Esophagus muscularis mucosa (tissue), 4 donors: ENCODE measurements at regions not wholly inside any gene's neighbourhood (a gene's known extent, or its start where the extent isn't known, plus 50 kb on each side); places are given as distances from the start of the nearest gene placed in this dataset.

Source experiments
- DNase-seq: peaks from one replicate; pipeline ENCODE4 v3.0.0-alpha.2; 2017; ENCODE audit errors: extremely low spot score
- H3K27ac ChIP-seq, 4 donors: fragments of 200-600 bp; sonication (generic); replicated peaks in 1 of 4; 1 replicate in 3 of 4; 2 replicates in 1 of 4; pipeline ENCODE4 v1.5.1; 2016 to 2019; ENCODE audit warnings: mild to moderate bottlenecking in 1 of 4
- H3K27me3 ChIP-seq, 4 donors: fragments of 200-600 bp; sonication (generic); one replicate each; pipeline versions ENCODE4 v1.5.1 to v1.6.0; 2016 to 2019
- H3K36me3 ChIP-seq, 4 donors: fragments of 200-600 bp; sonication (generic); one replicate each; pipeline ENCODE4 v1.5.1; 2016 to 2019
- H3K4me1 ChIP-seq, 4 donors: fragments of 200-600 bp; sonication (generic); one replicate each; pipeline ENCODE4 v1.5.1; 2016 to 2019
- H3K4me3 ChIP-seq, 4 donors: fragments of 200-600 bp; sonication (generic); 1 replicate in 2 of 4; 2 replicates in 2 of 4; pipeline ENCODE4 v1.5.1; 2016 to 2019; ENCODE audit warnings: mild to moderate bottlenecking in 4 of 4, moderate library complexity in 1 of 4
- H3K9me3 ChIP-seq, 4 donors: fragments of 200-600 bp; sonication (generic); 1 replicate in 3 of 4; 2 replicates in 1 of 4; pipeline ENCODE4 v1.5.1; 2016 to 2019
- EP300 ChIP-seq: sonication (generic); formaldehyde crosslinking; IDR thresholded peaks from one replicate; pipeline ENCODE4 v1.6.1; 2017; ENCODE audit warnings: antibody characterized with exemption
- POLR2A ChIP-seq: fragments of 450-650 bp; IDR thresholded peaks from one replicate; pipeline ENCODE4 v1.6.1; 2017; ENCODE audit warnings: antibody characterized with exemption, moderate library complexity, mild to moderate bottlenecking, low read depth
- POLR2AphosphoS5 ChIP-seq, 2 donors: sonication (generic); formaldehyde crosslinking; IDR thresholded peaks; one replicate each; pipeline ENCODE4 v1.6.1; 2017; ENCODE audit warnings: antibody characterized with exemption in 2 of 2
- WGBS: methylation state at CpG from one replicate; pipeline ENCODE4 v1.1.5; 2018; 5-methylcytosine and 5-hydroxymethylcytosine counted together
- intact Hi-C: fragments of 100-400 bp; cut with DNase I; formaldehyde crosslinking; loops from one replicate; pipeline ENCODE4 v1.15.1; 2023
- TF ChIP-seq, protein P1 (sequence below), 3 experiments: fragments of 200-600 bp in 2 of 3; fragments of 450-650 bp in 1 of 3; sonication (generic) in 2 of 3; IDR thresholded peaks; one replicate each; pipeline ENCODE4 v1.5.1; 2017 to 2019; ENCODE audit warnings: antibody characterized with exemption in 3 of 3, mild to moderate bottlenecking in 2 of 3, moderate library complexity in 1 of 3

DNA sequence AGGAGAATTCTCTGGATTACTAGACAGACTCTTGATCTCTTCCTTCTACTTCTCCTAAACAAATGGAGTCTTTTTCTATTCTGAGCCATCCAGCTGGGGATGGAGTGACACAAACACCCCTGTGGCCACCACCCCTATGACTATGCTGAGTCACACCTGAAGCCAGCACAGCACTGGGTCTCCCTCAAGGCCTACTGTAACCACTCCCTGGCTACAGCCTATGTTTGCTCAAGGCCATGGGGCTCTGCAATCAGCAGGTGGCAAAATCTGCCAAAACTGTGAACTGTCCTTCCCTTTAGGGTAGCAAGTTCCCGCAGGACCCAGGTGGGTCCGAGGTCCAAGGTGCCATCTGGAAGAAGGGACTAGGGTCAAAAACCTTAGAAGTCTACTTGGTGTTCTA lies 132.3 kb downstream of the TINAG start:
- Histone ChIP-seq H3K9me3 (no peaks in the 10 kb centered on the region), H3K27me3 (no peaks in the 10 kb centered on the region), H3K27ac (no peak overlapping the region), H3K36me3 (no peaks in the 10 kb centered on the region), H3K4me1 (no peaks in the 10 kb centered on the region), H3K4me3 (no peak overlapping the region)
- TF ChIP-seq POLR2AphosphoS5 (IDR thresholded peaks at IDR 0.05) (no peak), EP300 (no peak), POLR2A (no peak)
- TF ChIP-seq, protein P1, sequence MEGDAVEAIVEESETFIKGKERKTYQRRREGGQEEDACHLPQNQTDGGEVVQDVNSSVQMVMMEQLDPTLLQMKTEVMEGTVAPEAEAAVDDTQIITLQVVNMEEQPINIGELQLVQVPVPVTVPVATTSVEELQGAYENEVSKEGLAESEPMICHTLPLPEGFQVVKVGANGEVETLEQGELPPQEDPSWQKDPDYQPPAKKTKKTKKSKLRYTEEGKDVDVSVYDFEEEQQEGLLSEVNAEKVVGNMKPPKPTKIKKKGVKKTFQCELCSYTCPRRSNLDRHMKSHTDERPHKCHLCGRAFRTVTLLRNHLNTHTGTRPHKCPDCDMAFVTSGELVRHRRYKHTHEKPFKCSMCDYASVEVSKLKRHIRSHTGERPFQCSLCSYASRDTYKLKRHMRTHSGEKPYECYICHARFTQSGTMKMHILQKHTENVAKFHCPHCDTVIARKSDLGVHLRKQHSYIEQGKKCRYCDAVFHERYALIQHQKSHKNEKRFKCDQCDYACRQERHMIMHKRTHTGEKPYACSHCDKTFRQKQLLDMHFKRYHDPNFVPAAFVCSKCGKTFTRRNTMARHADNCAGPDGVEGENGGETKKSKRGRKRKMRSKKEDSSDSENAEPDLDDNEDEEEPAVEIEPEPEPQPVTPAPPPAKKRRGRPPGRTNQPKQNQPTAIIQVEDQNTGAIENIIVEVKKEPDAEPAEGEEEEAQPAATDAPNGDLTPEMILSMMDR (IDR thresholded peaks at IDR 0.05) = no peak
- DNase-seq = no peak
- intact Hi-C loops = no loop called here
- 100% methylated on average over 2 of the region's 2 CpGs for WGBS

DNA sequence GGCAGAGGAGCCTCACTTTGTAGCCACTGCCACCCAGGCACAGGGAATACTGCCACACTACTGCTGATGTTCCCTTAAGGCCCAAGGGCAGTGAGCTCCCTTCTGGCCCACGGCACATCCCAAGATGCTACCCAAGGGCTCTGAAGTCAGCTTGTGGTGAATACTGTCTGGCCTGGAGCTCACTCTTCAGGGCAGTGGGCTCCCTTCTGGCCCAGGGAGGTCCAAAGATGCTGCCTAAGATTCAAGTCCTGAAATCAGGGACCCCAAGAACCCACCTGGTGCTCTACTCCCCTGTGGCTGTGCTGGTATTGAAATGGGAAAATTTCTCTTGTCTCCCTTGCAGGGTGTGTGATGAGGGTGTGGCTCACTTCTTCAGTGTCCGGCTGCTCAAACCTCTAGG lies 132.8 kb downstream of the TINAG start:
- no peak for DNase-seq
- intact Hi-C loops = no loop called here
- H3K27me3 ChIP-seq = no peaks in the 10 kb centered on the region
- H3K4me1 ChIP-seq = no peaks in the 10 kb centered on the region
- H3K4me3 ChIP-seq = no peak overlapping the region
- TF ChIP-seq, protein P1 (IDR thresholded peaks at IDR 0.05) = no peak
- TF ChIP-seq POLR2A = no peak
- no peaks in the 10 kb centered on the region for H3K9me3 ChIP-seq
- no peaks in the 10 kb centered on the region for H3K36me3 ChIP-seq
- WGBS = 83% methylated on average over 2 of the region's 2 CpGs
- no peak overlapping the region for H3K27ac ChIP-seq

DNA sequence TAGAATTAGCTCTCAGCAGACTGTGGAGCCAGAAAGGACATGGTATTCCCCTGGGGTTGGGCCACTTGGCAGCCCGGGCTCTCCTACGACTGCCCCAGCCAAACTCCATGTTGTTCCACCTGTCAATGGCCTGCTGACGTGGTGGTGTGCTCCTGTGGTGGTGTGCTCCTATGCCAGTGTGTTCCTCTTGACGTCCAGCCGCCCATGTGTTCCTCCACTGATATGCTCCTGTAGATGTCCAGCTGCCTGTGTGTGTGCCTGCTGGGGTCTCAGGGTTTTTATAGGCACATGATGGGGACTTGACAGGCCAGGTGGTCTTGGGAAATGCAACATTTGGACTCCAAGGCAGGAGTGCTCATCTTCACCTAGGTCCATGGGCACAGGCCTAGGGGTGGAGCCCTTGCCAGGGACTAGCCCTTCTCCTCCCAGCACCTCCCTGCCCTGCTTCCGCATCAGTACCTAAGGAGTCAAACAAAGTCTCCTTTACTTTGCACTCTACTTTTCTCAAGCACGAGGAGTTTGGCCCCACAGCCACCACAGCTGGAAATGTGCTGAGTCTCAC lies 133.5 kb downstream of the TINAG start:
- Histone ChIP-seq H3K9me3 (no peaks in the 10 kb centered on the region), H3K27me3 (no peaks in the 10 kb centered on the region), H3K36me3 (no peaks in the 10 kb centered on the region), H3K27ac (no peak overlapping the region), H3K4me1 (no peaks in the 10 kb centered on the region), H3K4me3 (no peak overlapping the region)
- intact Hi-C loops = no loop called here
- WGBS = 86% methylated on average over 5 of the region's 7 CpGs
- DNase-seq = no peak
- TF ChIP-seq, protein P1 (IDR thresholded peaks at IDR 0.05) = no peak
- TF ChIP-seq EP300 (no peak), POLR2AphosphoS5 (IDR thresholded peaks at IDR 0.05) (no peak), POLR2A (no peak)

DNA sequence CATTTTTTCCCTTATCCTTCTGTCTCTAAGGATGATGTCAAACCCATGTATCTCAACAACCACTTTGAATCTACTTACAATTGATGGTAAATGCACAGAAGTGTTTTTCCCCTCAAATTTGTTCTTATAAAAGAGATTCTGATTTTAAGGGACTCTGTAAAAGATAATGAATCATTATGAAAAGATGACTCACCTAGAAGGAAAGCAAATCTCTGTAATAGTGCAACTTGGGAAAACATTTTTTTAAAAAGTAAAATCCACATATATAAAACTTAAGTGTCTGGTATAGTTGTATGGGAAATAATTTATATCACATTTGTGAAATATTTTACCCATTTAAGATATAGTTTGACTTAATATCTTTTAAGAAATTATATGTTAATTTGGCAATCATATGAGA lies 137.0 kb downstream of the TINAG start:
- Histone ChIP-seq H3K36me3 (no peaks in the 10 kb centered on the region), H3K27me3 (no peaks in the 10 kb centered on the region), H3K27ac (no peak overlapping the region), H3K4me1 (no peaks in the 10 kb centered on the region), H3K9me3 (no peaks in the 10 kb centered on the region), H3K4me3 (no peak overlapping the region)
- intact Hi-C loops = no loop called here
- no peak for DNase-seq
- TF ChIP-seq, protein P1 (IDR thresholded peaks at IDR 0.05) = no peak
- TF ChIP-seq POLR2A (no peak), POLR2AphosphoS5 (IDR thresholded peaks at IDR 0.05) (no peak), EP300 (no peak)

DNA sequence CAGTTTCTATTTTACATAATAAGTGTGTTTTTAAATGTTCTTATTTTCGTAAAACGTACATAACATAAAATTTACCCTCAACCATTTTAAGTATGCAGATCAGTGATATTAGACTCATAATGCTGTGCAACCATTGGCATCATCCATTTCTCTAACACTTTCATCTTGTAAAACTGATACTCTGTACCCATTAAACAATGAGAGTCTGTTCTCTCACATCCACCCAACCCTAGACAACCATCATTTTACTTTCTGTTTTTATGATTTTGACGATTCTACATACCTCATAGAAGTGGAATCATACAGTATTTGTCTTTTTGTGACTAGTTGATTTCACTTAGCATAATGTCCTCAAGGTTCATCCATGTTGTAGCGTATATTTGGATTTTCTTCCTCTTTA lies 140.4 kb downstream of the TINAG start:
- H3K9me3 ChIP-seq = no peaks in the 10 kb centered on the region
- no peaks in the 10 kb centered on the region for H3K36me3 ChIP-seq
- no peak overlapping the region for H3K27ac ChIP-seq
- WGBS = 74% methylated on average over 4 of the region's 4 CpGs
- TF ChIP-seq, protein P1 (IDR thresholded peaks at IDR 0.05) = no peak
- TF ChIP-seq POLR2AphosphoS5 (IDR thresholded peaks at IDR 0.05) = no peak
- TF ChIP-seq EP300 = no peak
- TF ChIP-seq POLR2A = no peak
- no peaks in the 10 kb centered on the region for H3K27me3 ChIP-seq
- no peak for DNase-seq
- intact Hi-C loops = no loop called here
- H3K4me3 ChIP-seq = no peak overlapping the region
- no peaks in the 10 kb centered on the region for H3K4me1 ChIP-seq
